ENCODE measurements at regions not wholly inside any gene's neighbourhood (a gene's known extent, or its start where the extent isn't known, plus 50 kb on each side); places are given as distances from the start of the nearest gene placed in this dataset.
A peak's percentile ranks its signal among the peaks of the same experiment; 100 is the strongest.

DNA sequence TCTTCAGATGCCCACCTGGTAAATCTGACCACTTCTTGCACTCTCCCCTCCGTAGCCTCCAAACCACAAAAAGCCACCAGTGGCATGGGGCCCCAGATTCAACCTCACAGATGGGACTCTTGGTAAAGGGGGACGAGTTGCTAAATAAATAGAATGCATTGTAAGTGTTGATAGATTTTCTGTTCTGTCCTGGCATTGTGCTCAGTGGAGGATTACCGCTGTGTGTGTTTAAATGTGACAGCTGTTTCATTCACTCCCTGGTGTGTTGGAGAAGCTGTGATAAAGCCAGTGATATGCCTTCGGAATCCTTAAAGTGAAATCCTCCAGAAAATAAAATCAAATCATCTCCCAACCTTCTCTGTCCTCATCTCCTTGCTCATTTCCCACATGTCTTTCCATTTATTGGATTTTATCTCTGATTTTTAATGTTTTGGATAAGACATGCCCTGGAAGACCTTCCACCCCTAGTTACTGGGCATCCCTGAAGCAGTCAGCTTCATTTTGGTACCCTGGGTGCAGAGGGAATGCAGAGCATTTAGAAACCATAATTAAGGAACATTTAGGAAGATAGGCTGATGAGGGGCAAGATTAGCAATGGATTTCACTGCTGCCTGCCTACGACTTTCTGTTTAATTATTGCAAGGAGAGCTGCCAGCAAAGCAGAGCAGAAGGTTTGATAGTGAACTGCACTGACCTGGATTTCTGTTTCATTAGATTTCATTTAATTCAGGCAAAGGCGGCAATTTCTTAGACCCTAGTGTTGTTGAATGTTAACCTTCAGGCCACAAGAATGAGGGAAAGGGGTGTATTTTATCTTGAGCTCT lies 460.9 kb upstream of the KIRREL3 start:
- peak in 1 of 3 experiments; percentile 23 for DNase-seq

DNA sequence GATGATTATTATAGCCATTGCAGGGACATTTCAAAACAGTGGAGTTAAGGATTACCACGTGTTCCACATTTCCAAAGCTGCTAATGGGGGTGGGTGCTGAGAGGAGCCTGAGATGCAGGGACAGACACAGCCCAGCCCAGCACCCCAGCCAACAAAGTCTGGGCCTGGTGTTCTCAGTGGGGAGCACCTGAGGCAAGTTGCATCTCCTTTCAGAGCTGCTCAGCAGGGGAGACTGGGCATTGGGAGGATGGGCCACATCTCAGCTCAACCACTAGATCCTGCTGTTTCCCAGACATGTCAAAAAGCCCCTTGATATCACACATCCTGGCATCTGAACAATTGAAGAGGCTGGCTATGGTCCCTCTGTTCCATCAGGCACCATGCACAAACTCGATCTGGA lies 458.0 kb upstream of the KIRREL3 start:
- peak; percentile 16 to 94 (median 88) for DNase-seq

DNA sequence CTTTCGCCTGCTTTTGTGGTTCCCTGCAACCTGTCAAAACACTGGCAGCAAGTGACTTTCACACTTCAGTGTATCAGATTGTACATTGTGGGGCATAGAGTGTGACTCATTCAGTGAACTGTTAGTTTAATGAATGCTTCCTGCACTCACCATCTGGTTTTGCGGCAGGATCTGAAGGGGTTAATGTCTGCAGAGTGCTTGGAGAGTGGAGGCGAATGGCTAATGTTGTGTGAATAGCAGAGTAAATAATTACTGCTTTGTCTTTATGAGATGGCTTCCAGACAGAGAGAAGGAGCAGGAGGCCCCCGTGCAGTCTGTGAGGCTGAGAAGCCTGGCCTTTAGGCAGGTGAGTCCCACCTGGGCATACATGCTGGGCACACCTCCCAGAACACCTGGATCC lies 454.3 kb upstream of the KIRREL3 start:
- peak; percentile 61 to 98 (median 89) for DNase-seq

DNA sequence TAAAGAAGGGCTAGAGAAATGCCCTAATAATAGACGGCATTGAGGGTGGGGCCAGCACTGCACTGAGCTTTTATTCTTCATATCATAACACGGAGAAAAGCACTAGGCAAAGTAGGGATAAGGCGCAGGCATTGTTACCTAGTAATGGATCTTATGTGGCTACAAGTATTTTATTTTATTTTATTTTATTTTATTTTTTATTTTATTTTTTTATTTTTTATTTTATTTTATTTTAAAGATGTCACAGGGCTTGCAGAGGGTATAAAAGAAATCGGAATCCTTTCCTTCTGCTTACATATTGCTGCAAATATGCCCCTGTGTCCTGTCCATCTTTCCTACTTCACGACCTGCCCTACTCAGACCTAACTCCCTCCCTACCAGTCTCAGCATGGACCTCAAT lies 452.0 kb upstream of the KIRREL3 start:
- no peak for DNase-seq

DNA sequence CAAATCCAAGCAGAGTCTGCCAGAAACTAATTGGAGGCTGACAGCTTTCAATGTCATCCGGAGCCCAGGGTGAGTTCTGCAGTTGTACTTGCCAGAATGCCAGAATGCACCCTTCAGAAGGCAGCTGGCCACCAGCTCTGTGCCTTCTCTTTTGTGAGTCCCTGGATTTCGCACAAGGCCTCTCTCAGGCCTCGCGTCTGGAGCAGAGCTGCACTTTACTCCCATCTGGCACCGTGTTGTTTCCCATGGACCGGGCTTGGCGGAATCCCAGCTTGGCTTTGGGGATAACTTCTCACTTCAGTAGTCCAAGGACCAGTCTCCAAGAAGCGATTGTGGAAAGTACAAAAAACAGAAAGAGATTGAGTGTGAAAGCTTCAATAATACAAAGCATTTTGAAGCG lies 451.3 kb upstream of the KIRREL3 start:
- no peak for DNase-seq

DNA sequence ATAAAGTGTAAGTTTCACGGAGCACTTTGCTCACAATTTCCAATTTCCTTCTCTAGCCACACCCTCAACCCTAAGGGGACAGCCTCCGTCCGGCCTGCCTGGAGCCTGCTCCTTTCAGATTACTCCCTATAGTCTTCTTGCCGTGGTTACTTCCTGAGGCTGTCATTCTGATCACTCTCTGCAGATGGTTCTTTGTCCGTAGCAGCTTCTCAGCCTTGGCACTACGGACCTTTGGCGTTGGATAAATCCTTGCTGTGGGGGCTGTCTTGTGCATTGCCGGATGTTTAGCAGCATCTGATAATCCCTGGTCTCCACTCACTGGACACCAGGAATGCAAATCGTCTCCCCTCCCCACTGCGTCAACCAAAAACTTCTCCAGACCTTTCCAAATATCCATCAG lies 447.5 kb upstream of the KIRREL3 start:
- DNase-seq = no peak

DNA sequence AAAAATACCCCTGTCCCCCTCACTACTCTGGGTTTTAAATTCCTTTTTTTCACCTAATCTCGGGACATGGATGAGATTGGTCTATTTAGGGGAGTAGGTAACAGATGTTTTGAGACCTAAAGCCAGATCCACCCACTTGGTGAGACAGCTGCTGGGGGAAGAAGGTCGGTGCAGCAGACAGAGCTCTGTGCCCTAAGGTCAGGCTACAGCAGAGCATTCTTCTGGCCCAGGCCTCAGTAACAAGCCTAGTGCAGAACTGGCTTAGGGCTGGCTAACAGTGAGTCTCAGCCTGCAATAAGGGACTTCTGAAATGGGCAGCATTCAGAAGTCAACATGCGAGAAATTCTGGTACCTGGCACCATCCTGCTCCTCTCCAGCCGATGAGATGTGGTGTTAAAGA lies 444.9 kb upstream of the KIRREL3 start:
- no peak for DNase-seq

DNA sequence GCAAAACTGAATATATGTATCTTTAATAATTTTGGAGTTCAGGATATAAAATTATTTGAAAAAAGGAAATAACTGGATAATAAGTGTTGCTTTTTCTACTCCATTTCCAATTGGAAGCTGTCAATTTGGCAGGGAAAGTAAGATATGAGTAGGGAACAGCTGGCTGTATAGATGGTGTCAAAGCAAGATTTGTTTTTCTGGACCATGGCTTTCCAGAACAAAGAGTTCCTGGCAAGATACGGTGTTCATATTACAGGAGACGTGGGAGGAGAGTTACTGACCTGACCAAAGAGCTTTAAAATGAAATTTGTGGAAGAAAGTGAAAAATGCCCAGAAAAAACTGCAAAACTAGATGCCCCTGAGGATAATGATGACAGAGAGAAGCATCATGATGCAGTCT lies 442.7 kb upstream of the KIRREL3 start:
- DNase-seq = no peak

DNA sequence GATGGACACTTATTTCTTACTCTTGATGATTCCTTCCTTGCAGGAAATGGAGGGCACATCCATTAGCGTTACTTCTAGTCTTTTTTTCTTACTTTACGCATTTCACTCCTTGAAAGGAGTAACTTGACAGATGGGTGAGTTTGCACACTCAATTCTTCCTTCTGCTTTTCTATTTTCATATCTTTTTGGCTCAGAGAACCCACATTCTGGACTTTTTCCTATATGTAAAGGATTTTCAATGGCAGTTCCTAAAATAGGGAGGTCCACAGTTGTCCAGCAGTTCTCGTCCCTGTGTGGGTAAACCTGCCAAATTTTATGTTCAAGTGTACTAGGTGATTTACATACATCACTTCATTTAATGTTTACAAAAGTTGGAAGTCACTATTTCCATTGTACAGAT lies 440.0 kb upstream of the KIRREL3 start:
- no peak for DNase-seq

DNA sequence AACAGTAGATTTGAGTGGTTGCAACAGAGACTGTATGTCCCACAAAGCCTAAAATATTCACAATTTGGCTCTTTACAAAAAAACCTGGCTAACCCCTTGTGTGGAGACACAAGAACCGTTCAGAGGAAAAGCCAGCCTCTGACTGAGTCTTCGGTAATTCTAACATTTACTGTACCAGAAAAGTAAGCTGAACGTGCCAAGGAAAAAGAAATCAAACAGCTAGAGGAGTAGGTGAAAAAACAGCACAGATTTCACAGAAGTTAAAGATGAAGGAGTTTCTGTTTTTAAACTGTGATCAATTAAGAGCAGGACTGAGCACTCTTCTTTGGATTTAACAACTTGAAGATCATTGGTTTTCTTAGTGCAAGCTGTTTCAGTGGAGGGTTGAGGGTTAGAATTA lies 424.7 kb upstream of the KIRREL3 start:
- no peak for DNase-seq

DNA sequence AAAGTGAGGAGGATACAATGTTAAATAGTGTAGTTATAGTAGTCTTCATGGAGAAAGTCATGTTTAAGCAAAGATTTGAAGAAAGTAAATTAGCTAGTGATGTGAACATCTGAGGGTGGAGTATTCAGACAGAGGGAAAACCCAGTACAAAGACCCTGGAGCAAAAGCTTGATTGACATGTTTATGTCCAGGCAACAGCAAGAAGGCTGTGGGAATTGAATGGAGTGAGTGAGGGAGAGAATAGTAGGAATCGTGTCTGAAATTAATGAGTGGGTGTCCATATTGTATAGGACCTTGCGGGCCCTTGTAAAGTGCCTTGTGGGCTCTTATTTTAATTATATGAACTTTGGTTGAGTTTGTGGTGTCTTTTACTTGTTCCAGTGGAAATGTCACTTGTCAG lies 424.1 kb upstream of the KIRREL3 start:
- DNase-seq = no peak

DNA sequence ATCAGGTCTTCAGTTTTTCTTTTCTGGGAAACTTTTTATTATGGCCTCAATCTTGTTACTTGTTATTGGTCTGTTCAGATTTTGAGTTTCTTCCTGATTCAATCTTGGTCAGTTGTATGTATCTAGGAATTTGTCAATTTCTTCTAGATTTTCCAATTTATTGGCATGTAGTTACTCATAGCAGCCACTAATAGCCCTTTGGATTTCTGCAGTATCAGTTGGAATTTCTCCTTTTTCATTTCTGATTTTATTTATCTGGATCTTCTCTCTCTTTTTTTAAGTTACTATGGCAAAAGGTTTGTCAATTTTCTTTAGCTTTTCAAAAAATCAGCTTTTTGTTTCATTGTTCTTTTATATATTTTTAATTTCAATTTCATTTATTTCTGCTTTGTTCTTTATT lies 419.6 kb upstream of the KIRREL3 start:
- no peak for DNase-seq

DNA sequence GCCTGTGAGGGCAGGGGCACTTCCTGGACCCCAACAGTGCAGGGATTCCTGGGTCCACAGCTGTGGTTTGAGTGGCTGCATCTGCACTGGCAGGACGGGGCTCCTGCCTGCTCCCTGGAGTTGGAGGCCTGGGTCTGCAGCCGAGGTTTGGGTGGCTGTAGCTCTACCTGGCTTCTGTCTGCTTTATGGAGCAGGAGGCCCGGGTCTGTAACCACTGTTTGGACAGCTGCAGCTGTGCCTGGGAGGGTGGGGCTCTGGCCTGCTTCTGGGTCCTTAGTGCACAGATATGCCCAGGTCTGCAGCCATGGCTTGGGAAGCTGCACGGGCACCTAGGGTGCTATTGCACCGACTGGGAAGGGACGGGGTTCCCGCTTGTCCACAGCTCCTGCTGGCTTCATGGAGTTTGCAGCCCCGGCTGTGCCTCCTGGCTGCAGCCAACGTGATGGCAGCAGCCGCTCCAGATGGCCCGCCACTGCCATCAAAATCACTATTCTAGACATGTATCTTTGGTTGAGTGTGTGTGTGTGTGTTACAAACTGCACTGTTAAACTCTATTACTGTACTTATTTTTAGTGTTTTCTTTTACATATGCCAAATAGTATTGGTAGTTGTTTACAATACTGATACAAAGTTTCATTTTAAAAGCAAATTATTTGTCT lies 412.3 kb upstream of the KIRREL3 start:
- peak in 2 of 3 experiments; percentile 36 to 53 for DNase-seq

DNA sequence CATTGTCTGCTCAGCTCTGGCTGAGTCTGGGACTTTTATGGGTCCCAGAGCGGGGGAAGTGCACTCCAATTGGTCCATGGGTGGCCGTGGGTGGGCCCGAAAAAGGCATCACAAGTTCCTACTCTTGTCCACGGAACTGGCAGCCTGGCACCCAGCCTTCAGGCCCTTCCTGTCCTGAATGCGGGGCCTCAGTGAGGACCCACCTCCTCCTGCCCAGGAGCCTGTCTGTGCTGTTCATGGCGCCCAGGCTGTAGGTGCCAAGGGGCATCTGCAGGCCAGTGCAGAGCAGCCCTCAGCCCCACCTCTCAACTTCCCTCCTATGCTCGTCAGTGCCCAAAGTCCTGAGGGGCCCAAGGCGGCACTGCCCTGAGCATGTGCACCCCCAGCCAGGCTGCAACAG lies 411.7 kb upstream of the KIRREL3 start:
- no peak for DNase-seq

DNA sequence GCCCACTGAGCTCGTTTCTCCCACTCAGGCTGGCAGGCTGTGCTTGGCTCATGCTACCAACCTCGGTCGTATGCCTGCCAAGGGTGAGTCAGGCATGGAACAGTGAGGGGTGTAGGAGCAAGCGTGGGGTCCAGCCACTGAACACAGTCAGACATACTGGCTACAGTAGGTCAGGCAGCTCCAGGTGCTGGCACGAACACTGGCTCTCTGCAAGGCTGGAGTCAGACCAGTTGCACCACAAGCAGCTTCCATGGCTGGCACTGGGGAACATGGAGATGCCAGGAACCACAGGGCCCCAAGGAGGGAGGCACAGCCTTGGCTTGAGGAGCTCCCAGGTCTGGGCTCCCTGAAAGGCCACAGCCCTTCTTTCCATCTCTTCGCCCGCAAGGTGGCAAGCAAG lies 410.7 kb upstream of the KIRREL3 start:
- DNase-seq = no peak

DNA sequence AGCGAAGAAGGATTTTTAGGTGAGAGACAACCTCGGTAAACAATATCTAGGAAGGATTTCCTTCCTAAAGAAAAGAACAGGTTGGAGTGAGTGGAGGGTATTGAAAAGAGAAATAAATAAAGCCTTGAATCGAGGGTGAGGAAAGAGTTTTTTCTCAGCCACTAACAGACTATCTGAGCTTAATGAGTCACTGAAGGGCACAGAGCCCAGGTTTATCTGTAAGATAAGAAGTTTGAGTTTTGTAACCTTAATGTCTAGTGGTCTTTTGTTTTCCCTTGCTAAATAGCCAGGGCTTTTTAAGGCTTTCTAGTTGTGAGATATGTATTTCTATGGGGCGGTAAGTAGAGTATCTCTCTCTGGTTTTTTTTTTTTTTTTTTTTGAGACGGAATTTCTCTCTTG lies 394.5 kb upstream of the KIRREL3 start:
- no peak for DNase-seq

DNA sequence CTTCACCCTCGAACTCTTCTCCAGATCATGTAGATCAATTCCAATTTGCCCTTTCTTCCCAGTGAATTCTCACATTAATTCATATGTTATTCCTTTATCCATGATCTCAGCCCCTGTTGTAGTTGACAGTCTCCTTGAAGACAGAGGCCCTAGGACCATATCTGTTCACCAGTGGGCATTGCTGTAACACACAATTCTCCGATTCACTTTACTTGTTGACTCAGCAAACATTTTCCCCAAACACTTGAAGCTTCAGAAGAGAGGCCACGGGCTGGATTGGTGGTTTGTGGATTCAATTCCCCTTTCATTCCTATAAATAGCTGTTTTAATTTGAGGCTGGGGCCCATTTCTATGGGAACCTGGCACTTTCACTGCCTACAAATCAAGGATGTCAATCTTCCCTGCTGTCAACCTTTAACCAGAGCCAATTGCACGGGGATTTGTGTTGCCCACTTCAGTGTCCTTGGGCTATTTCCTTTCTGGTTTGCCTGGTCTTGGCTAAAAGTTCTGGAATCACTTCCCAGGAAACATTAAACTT lies 393.0 kb upstream of the KIRREL3 start:
- peak in 1 of 3 experiments; percentile 71 for DNase-seq

DNA sequence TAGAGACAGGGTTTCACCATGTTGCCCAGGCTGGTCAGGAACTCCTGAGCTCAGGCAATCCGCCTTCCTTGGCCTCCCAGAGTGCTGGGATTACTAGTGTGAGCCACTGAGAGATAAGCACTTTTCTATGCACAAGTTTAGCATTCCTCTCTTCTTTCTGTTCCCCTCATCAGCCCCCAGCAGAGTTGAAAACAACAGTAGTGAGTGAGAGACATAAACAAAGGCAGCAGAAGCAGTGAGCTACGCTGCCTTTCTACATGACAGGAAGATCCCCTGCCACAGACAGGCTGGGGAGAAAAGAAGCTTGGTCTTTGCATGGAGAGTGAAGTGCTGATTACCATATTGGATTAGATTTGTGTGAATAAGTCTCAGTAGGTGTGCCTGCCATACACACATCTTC lies 392.0 kb upstream of the KIRREL3 start:
- no peak for DNase-seq

DNA sequence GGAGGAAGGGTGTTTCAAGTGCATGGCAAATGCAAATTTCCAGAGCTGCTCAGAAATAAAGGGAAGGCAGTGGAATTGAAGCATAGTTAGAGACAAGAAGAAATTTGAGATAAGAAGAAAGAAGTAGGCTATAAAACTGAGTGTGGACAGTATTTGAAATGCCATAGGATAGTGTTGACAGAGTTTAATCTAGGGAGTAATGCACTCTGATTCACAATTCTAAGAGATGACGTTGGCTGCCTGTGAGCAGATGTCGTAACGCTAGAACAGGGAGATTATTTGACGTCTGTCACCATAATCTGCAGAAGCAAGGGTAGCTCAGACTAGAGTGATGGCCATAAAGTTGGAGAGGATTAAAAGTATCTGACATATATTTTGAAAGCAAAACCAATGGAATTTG lies 389.9 kb upstream of the KIRREL3 start:
- DNase-seq = no peak

DNA sequence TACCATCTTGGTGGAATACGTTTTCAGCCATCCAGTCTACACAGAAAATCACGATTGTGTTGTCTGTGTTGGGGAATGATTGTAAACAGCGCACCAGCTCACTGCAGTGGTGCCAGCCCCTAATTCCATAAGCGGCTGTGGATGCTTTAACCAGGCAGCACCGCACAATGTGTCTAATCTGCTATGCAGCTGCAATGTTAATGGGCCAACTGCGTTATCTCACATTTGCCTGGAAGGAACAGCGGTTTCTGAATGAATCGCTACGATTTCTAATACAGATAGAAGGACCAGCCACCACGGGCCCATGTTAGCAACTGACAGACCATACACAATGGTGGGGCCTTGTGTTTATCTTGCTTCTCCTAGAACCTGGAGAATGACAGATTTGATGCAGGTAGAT lies 384.5 kb upstream of the KIRREL3 start:
- no peak for DNase-seq

DNA sequence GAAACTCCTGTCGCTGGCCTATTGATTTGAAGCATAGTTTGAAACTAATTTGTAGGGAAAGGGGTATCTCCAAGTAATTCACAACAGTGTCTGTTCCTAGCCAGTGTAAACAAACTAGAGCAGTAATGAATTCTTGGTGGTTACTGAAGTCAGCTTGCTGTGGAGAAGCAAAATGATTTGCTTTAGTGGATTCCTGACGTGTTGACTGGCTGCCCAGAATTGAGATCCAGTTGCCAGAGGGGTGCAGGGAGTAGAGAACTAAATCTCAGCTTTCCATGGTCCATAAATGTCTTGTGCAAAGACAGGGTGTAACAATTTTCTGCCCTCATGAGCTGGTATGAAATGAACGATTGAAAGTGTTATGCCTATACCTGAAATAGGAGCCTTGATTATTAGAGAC lies 382.5 kb upstream of the KIRREL3 start:
- no peak for DNase-seq

DNA sequence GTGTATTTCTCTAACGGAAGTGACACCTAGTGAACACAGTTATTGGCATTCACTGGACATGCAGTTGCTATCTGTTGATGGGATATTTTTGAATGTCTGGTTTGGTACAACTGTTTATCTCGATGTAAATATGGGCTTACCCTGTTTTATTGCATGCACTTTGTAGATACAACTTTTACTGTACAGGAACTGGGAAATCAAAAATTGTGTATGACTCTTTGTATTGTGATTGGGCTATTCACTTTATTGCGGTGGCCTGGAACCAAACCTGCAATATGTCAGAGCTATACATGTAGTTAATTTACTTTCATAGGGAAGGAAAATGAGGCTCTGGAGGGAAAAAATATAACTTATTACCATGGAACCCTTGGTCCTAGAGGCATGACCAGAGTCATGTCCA lies 380.7 kb upstream of the KIRREL3 start:
- no peak for DNase-seq

DNA sequence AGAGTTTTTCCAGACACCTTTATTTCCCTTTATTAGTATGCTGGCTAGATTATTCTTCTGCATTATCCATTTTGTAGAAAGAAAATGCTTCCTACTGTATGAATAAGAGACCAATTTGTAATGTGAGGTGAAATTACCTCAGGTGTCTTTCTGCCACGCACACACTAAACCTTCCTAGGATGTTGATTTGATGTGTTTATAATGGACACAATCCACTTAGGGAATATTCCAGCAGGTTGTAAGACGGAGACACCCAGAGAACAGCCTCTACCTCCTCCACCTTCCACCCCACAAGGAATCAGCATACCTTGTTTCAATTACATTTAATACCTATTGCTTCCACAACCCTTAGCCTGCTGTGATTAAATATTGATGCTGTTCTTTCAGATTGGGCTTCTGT lies 379.1 kb upstream of the KIRREL3 start:
- no peak for DNase-seq

DNA sequence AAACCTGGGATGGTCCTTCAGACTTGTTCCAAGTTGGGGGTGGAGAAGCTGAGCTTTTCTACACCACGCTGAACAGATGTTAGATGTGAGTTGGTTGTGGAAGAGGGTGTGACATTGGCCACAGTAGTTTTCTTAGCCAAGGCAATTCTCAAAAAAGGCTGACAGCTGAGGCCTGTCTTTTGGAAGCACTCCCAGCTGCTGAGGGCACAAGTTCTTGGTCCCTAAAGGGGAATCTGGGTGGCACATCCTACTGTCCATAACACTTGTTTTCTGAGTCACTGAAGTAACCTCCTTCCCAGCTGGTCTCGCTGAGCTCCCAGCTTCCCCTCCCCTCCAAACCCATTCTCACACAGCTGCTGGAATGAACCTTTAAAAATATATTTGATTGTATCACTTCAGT lies 375.7 kb upstream of the KIRREL3 start:
- DNase-seq = no peak

DNA sequence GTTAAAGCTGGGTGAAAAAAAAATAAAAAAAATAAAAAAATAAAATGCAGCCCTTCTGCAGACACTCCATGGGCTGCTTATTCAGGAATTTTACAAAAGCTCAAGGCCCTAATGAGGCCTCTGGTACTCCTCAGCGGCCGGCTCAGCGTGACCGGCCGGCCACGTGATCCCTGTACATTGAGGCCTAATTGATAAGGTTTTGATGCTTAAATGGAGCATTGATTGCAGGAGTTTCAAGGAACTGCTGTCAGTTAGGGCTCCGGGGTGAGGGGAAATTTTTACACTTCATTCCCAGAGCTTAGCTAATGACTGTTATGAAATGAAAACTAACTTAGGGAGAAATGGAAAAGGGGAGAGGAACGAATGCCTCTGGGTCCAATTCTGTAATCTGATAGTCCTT lies 368.8 kb upstream of the KIRREL3 start:
- DNase-seq = no peak
